Activated T-cell treated with anti-CD3 and anti-CD28 coated beads for 48 hours (primary cell): ENCODE measurements at regions not wholly inside any gene's neighbourhood (a gene's known extent, or its start where the extent isn't known, plus 50 kb on each side); places are given as distances from the start of the nearest gene placed in this dataset.

Source experiments
- DNase-seq: peaks from one replicate; pipeline ENCODE4 v3.0.0-alpha.2; 2020; ENCODE audit warnings: low read depth

DNA sequence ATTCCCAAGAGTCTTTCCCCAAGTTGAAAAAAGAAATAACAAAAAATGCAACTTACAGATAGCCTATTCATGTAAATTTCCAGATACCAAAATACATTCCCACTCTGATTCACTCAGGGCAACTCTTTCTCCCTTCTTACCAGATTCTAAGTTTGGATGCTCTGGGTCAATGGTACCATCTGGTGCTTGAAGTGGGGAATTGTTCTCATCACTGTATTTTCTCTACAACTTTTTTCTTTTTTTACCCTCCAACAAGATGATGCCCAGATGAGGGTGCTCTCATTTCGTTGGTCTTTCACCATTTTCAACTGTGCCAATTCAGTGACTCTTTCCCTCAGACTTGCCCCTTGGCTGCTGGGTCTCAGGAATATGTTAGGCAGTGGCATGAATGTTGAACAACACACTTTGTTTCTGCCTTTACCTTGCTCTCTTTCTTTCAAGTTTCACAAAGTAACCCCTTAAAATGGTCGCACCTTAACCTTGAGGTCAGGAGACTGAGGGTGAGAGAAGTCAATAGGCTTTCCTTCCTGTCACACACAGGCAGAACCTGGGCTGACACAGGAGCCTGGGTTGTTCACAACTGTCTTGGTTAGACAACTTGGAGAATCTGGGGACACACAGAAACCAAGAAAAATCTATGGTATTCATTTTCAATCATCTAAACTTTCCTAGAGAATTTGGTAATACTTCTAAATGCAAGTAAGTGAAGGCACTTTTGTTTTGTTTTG is 330.7 kb upstream of the SLCO3A1 start:
- no peak for DNase-seq

DNA sequence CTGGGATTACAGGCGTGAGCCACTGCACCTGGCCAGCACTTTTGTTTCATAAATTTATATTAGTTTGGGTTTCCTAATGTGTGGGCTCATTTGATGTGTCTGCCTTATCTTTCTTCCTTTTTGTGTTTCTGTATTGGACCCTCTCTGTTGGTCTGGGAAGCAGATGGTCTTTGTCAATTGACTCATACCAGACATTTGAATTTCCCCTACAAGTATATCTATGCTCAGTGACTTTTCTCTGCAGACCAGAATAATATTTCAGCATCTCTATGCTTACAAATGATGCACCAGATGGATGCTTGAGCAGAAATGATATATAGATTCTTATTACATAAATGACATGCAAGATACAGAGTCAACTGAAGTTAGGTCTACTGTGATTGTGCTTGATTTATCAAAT is 329.9 kb upstream of the SLCO3A1 start:
- no peak for DNase-seq

DNA sequence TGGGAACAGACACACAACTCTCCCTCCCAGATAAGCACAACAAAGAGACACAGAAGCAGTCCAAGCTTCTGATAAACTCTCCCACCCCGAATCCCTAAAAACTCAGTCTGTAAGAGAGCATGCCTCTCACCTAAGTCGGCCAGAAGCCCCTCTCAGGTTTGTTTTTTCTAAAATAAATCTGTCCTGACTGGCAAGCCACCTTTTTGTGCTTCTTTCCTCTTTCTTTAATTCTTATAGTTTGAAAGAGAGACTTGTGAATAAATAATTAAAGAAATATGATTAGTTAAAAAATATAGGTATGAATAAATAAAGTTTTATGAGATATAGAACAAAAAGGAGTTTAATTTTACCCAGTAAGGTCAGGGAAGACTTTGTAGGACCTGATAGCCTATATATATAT is 329.0 kb upstream of the SLCO3A1 start:
- no peak for DNase-seq

DNA sequence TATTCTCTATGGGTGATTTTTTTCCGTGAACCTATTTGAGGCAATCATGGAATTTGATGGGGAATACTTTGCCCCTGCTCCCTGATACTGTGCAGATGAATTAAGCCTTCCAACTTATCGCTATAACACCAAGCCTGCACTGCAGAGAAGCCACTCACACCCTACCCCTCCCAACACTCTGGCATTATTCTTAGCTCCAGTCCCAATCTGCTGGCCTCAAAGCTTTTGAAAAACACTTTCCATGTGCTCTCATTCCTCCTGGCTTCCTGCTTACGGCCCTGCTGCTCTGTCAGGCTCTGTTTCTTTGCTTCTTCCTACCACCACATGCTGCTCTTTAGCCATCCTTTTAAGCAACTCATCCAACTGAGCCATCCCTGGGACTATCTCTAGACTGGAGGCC is 327.8 kb upstream of the SLCO3A1 start:
- no peak for DNase-seq

DNA sequence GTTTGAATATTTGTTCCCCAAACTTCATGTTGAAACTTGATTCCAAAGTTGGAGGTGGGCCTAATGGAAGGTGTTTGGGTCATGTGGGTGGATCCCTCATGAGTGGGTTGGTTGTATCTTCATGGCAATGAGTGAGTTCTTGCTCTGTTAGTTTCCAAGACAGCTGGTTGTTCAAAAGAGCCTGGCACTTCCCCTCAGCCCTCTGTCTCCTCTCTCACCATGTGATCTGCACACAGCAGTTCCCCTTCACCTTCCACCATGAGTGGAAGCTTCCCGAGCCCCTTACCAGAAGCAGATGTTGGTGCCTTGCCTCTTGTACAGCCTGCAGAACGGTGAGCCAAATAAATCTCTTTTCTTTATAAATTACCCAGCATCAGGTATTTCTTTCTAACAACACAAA is 327.1 kb upstream of the SLCO3A1 start:
- no peak for DNase-seq

DNA sequence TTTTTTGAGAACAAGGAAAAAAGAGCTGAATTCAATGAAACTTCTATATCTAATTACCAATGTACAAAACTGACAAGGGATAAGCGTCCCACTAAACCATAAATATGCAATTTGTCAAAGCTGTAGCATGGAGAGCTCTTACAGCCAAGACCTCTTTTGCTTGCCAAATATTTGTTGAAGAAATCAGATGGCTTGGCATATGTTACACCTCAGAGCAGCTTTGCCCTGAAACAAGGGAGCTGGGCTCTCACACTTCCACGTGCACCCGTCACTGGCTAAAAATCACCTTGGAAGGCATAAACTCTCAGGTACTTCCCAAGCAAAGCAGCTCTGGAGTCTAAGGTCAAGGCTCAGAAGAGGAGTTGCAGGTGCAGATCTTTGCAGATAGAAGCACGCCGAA is 324.7 kb upstream of the SLCO3A1 start:
- DNase-seq = no peak

DNA sequence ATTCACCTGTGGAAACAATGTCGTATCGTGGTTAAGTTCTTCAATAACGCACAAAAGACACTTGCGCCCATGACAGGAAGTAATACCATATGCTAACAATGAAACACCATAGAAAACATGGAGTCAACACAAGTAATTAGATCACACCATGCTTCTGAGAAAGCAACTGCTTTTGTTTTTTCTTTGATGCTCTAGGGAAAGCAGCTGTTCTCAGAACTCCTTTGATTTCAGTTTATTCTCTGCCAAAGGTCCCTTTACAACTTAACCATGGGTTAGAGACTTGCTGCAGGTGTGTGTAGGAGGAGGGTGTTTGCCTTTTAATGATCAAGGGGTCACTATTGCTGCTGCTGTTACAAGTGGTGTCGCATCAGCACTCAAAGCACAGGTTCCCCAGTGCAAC is 324.0 kb upstream of the SLCO3A1 start:
- no peak for DNase-seq

DNA sequence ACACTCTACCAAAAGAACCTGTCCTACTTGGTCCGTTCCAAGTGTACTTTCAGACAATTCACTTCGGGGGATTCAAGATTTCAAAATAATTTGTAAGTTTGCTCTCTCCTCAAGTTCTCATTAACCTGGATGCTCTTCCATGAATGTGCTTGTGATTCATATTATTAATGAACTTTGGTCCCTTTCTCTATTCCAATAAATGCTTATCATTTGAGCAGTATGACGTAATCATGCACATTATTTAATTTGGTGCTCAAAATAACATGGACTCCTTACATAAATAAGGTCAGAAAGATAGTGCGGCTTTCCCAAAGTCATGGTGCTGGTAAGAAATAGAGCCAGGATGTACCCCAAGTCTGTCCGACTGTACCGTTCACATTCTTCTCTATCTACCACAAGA is 323.2 kb upstream of the SLCO3A1 start:
- DNase-seq = no peak

DNA sequence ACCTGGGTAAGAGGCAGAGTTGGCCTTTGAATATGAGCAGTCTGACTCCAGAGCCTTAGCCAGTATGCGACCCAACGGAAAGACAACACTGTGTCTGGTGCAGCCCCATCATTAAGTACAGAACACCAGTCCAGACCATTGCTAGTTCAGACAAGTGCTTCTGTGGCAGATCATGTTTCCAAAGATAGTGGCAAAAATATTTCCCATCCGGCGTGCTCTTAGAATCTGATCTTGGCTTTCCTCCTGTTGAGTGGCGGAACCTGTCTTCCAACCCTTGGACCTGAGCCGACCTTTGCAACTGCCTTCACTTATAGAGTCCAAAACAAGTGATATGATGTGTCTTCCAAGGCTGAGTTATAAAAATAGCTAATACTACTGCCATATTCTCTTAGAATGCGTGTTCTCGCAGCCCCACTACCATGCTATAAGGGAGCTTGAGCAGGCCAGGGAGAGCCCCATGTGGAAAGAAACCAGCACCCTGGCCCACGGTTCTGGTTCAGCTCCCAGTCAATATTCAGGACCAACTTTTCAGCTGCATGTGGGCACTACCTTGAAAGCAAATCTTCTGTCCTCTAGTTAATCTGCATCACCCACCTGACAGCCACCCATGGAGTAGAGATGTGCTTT is 322.4 kb upstream of the SLCO3A1 start:
- DNase-seq = no peak

DNA sequence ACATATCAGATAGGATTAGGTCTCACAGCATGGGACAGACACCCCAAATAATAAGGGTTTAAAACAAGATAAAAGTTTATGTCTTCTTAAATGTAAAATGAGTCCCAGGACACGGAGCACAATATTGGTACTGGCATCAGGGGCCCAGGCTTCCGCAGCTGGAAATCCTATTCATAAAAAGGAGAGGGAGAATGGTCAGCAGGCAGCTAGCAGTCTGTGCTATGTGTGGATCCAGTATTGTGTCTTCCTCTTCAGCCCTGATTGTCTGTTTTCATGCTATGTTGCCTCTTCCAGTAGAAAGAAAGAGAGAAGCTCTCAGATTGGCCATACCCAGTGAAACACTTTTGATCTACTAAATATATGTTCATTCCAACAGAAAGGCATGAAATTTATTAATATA is 319.3 kb upstream of the SLCO3A1 start:
- DNase-seq = no peak

DNA sequence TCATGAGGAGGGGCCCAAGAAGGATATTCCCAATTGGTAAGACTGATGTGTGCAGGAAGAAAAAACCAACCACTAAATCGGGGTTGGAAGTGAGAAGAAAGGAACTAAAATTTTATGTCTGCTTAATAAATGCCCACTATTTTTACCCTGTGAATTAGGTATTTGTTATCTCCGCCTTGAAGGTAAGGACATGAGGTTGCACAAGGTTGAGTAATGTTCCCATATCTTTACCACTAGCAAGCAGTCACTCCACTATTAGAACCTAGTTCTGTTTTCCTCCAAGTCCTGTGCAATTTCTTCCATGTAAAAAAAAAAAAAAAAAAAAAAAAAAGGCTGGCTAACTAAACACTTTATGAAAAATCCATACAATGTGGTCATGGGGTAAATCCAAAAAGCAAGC is 318.5 kb upstream of the SLCO3A1 start:
- DNase-seq = no peak

DNA sequence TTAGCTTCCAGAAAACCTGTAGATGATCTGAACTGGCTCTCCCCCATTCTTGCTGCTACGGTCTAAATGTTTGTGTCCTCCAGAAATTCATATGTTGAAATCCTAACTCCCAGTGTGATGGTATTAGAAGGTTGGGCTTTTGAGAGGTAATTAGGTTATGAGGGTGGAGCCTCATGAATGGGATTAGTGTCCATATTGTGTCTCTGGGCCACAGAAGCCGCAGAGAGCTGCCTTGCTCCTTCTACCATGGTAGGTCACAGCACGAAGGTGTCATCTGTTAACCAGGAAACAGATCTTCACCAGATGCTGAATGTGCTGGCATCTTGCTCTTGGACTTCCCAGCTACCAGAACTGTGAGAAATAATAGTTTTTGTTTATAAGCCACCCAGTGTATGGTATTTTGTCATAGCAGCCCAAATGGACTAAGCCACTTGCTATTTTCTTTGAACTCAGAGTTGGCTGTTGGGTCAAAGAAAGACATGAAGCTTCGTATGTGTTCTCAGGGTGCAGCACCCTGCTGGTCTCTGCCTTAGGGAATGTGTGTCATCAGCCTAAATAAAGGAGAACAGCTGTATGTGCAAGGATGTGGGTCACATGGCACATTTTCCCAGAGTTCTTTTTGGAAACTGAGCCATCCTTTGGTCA is 317.5 kb upstream of the SLCO3A1 start:
- DNase-seq = no peak

DNA sequence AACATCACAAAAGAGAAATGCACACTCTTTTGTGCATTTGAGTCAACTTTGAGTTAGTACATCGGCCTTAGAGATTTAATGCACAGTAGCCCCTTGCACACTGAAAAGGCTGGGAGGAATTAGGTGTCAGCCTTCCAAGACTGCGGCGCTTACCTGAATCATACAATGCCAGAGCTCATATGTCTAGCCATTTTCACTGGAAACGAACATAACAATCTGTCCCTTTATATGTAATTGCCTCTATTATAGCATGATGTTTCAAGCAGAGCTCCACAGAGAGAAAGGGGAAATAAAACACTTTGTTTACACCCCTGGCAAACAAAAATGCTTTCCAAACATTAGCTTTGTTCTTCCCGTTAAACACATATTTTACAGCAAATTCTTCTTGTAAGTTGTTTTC is 315.7 kb upstream of the SLCO3A1 start:
- DNase-seq = no peak

DNA sequence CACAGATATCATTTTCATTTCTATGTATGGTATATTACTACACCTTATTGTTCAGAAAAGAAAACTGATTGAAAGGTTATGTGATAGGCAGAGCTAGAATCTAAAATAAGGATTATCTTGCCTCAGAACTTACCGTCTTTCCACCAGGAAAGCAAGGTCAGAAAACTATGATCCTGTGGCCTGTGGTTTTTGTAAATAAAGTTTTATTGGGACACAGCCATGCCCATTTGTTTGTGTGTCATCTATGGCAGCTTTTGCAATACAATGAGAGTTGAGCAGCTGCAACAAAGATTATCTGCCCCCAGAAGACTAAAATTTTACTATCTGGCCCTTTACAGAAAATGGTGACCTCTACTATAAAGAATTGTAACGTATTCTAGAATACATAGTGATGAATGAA is 314.7 kb upstream of the SLCO3A1 start:
- no peak for DNase-seq

DNA sequence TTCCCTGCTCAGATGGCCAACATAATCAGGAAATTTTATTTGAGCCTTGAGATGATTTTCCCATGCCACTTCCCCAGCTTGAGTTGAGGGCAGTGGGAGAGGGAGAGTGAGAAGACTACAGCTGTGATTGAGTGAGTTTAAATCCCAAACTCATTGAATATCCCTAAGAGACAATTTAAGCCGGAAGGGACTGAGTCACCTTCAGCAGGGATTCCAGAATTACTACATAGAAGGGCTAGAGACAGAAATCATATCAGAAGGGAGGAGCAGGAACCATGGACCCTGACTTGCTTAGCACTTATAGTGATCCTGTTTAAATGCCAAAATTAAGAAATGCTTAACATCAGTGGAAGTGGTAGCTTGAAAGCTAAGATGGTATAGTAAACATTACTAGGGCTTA is 312.2 kb upstream of the SLCO3A1 start:
- no peak for DNase-seq

DNA sequence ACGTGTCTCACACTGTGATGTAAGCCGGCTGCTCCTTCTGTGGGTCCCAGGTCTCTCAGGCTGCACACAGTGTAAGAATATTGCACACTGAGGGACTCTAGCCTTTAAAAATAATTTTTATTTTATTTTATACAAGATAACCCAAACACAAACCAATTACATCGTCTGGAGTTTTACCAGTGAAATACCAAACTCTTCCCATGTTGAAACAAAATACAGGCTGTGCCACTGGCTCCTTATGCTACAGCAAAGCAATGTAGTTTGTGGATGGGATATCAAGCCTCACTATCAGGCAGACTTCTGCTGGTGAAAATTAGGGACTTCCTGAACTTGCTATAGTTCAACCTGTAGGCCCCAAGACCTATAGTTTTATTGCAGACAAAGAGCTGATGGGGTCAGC is 311.3 kb upstream of the SLCO3A1 start:
- no peak for DNase-seq

DNA sequence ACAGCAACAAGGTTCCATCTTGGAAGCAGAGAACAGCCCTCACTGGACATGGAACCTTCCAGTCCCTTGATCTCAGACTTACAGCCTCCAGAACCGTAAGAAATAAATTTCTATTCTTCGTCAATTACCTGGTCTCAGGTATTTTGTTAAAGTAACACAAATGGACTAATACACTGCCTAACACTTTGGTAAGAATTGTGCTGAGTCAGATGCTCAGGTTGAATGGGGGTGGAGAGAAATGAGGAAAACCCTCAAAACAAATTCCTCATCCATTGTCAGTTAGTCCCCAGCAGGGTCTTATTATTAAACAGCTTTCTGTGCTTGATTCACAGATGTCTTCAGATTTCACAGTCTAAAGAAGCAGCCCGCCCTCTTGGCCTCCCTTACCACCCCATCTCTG is 306.2 kb upstream of the SLCO3A1 start:
- DNase-seq = no peak

DNA sequence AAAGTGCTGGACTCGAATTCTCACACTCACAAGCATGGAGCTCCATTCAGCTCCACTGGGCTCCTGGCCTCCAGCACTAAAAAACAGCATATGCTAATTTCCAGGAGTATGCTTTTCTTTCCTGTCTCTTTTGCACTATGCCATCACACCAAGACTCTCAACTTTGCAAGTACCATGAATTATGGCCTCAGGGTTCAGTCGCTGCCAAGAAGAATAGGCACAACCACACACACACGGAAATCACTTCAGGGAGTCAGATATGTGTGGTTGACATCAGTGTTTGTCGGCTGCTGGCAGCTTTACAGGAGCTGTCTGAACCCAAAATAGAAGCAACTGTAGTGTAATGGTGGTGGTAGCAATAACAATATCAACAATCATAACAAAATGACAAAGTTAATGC is 305.0 kb upstream of the SLCO3A1 start:
- no peak for DNase-seq

DNA sequence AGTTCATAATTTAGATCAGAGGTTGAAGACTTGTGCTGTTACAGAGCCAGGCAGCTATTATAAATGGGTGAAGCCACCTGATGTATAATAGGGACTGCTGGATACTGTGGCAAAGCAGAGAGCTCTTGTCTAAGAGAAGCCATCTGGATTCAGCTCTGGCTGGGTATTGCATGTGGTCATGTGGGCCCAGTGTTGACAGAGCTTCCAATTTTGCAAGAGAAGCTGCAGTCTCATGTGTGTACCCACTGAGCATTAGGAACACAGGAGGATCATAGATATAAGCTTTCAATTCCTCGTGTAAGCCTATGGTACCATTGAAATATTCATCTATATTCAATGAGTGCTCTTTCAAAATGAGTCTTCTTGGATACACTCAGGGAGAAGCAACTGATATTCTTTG is 303.9 kb upstream of the SLCO3A1 start:
- no peak for DNase-seq

DNA sequence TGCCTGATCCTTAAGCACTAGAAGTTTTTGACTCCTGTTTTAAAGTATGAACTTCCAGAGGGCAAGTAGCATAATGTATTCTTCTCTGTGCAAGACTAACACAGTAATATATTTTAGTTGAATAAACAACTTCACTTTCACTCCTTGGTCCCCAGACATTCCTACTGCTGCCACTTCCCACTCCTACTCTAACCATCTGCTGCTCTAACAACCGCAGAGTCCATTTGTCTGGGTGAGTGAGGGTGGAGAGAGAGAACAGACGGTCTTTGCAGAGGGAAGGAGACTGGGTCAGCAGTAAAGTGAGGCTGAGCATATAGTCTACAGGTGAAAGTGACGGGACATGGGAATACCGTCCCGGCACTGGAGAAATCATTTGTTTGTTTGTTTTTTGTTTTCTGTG is 301.0 kb upstream of the SLCO3A1 start:
- no peak for DNase-seq

DNA sequence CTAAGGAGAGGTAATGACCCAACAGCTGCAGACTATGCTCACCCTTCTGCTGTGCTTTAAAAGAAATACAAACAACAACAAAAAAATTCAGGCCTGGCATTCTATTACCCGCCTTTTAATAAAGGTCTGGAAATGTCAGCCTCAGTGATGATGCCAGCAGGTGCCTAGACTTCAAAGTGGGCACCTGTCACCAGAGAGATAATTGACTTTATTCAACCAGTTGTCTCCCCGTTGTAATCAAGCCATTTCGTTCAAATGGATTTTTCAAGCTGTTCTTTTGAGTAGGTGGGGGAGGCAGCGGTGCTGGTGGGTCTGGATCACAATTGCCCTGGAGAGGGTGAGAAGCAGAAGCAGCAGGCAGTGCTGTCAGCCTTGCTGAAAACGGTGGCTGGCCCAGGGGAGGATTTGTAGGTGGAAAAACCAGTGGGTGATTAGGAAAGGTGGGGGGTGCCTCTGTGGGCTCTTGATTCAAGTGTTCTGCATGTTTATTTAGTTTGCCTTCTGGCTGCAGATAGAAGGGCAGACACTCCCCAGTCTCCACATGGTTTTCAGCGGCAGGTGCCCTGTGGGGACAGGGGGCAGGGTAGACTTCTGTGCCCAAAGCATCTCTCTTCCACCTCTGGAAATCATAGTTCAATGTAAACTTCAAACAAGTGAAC is 300.2 kb upstream of the SLCO3A1 start:
- no peak for DNase-seq

DNA sequence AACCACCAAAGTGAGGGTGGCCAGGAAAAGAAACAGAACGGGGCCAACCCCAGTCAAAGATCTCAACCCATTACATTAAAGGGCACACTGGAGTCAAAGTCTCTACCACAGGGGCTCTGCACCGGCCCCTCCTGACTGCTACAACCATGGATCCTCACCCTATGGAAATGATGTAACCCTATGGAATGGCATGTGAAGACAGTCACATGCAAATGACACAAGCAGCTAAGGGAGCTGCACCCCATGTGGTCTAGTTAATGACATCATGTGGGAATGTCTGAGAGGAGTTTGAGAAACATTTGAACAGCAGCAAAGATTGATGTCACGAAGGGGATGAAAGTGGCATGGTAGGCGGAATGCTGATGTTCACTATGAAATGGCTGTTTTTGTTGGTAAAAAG is 298.2 kb upstream of the SLCO3A1 start:
- no peak for DNase-seq

DNA sequence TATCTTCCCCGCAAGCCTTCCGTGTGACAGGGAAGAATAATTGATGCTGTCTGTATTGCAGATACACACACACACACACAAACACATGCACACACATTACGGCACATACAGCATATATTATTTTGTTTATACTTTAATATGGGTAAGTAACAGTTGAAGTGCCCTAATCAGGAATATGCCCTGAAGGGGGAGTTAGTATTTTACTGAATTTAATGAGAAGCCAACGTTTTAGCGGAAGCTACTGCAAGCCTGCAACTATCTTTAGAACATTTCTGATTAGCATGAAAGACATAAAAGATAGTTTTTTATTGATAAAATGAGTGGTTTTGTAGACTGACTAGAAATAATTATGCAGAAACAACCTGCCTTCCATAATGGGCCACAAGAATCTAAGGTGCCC is 296.6 kb upstream of the SLCO3A1 start:
- DNase-seq = no peak
